Upper lobe of left lung (tissue), 4 donors: ENCODE measurements at regions not wholly inside any gene's neighbourhood (a gene's known extent, or its start where the extent isn't known, plus 50 kb on each side); places are given as distances from the start of the nearest gene placed in this dataset.

ENCODE experiments used
- POLR2A ChIP-seq, 4 donors: fragments of 450-650 bp; IDR thresholded peaks; one replicate each; pipeline ENCODE4 v1.5.1; 2016 to 2017; ENCODE audit warnings: antibody characterized with exemption in 4 of 4, mild to moderate bottlenecking in 2 of 4
- POLR2AphosphoS5 ChIP-seq, 2 donors: sonication (generic); formaldehyde crosslinking; IDR thresholded peaks; one replicate each; pipeline ENCODE4 v1.5.1; 2017; ENCODE audit warnings: antibody characterized with exemption in 2 of 2
- TF ChIP-seq, protein P1 (sequence below), 6 experiments: fragments of 450-650 bp in 4 of 6; fragments of 200-600 bp in 2 of 6; sonication (generic) in 2 of 6; IDR thresholded peaks; one replicate each; pipeline ENCODE4 v1.5.1; 2016 to 2019; ENCODE audit warnings: antibody characterized with exemption in 6 of 6

DNA sequence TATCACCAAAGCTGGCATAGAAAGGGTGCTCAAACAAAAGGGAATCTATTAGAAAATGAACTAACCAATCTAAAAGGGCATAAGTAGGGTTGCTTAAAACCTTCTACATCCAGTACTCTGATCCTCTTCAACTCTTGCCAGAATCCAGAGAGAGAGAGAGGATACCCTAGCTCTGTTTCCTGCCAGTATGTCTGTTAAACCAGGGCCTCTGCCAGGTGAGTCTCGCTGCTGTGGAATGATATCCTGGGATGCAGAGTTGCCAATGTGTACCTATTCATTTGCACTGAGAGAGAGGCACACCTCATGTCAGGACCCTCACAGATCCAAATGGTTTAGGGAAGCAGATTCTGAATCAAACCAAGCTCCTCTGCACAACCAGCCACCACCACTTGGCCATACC is 79.8 kb upstream of the DYNLRB2 start:
- TF ChIP-seq, protein P1, sequence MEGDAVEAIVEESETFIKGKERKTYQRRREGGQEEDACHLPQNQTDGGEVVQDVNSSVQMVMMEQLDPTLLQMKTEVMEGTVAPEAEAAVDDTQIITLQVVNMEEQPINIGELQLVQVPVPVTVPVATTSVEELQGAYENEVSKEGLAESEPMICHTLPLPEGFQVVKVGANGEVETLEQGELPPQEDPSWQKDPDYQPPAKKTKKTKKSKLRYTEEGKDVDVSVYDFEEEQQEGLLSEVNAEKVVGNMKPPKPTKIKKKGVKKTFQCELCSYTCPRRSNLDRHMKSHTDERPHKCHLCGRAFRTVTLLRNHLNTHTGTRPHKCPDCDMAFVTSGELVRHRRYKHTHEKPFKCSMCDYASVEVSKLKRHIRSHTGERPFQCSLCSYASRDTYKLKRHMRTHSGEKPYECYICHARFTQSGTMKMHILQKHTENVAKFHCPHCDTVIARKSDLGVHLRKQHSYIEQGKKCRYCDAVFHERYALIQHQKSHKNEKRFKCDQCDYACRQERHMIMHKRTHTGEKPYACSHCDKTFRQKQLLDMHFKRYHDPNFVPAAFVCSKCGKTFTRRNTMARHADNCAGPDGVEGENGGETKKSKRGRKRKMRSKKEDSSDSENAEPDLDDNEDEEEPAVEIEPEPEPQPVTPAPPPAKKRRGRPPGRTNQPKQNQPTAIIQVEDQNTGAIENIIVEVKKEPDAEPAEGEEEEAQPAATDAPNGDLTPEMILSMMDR (IDR thresholded peaks at IDR 0.05): no peak
- TF ChIP-seq POLR2AphosphoS5 (IDR thresholded peaks at IDR 0.05) (no peak), POLR2A (IDR thresholded peaks at IDR 0.05) (no peak)
